ENCODE measurements at regions not wholly inside any gene's neighbourhood (a gene's known extent, or its start where the extent isn't known, plus 50 kb on each side); places are given as distances from the start of the nearest gene placed in this dataset.

DNA sequence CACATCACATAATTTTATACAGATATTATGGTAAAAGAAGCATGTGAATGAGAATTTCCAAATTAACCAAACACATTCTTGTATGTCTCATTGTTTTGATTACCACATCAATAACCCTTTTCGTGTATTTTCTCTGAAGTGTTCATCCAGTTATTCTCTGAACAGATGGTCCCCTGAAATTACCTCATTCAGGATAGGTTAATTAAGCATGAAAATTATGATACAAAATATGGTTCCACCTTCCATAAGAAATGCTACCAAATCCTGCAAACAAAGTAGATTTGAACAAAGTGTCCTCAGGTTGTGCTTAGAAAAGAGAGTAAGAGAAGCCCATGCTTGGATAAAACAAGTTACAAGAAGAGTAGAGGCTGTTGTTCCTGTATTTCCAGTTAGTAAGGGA is 83.1 kb upstream of the LMNB1 start:
- TF ChIP-seq EZH2 (IDR thresholded peaks at IDR 0.05; ENCODE audit: borderline replicate concordance, low read depth, low read length, severe bottlenecking): no peak
- TF ChIP-seq, protein P1, sequence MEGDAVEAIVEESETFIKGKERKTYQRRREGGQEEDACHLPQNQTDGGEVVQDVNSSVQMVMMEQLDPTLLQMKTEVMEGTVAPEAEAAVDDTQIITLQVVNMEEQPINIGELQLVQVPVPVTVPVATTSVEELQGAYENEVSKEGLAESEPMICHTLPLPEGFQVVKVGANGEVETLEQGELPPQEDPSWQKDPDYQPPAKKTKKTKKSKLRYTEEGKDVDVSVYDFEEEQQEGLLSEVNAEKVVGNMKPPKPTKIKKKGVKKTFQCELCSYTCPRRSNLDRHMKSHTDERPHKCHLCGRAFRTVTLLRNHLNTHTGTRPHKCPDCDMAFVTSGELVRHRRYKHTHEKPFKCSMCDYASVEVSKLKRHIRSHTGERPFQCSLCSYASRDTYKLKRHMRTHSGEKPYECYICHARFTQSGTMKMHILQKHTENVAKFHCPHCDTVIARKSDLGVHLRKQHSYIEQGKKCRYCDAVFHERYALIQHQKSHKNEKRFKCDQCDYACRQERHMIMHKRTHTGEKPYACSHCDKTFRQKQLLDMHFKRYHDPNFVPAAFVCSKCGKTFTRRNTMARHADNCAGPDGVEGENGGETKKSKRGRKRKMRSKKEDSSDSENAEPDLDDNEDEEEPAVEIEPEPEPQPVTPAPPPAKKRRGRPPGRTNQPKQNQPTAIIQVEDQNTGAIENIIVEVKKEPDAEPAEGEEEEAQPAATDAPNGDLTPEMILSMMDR (IDR thresholded peaks at IDR 0.05; ENCODE audit: borderline replicate concordance, extremely low read depth, low read length, poor library complexity, severe bottlenecking): no peak

Measured in DND-41 (cell line).